ENCODE measurements at regions not wholly inside any gene's neighbourhood (a gene's known extent, or its start where the extent isn't known, plus 50 kb on each side); places are given as distances from the start of the nearest gene placed in this dataset.

GRCh38 chr13:39245688-39246087 lies 207.4 kb downstream of the NHLRC3 start:
- DNase-seq = no peak

DNA sequence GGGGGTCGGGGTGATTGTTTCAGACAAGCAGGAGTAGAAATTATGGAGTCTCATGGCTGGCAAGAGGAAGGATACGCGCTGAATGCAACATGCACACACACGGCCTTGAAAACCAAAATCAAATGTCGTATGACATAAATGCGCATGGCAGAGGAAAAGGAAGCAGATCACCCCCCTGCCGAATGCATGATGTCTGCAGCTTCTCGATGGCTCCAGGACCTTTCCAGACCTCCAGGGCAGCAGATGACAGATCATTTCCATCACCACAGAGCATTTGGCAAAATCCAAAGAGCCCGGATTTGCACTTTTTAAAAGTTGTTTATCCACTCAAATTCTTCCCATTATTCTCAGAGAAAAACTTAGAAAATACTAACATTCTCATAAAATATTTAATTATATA lies 211.7 kb downstream of the NHLRC3 start:
- no peak for DNase-seq

GRCh38 chr13:39250440-39250839 lies 212.2 kb downstream of the NHLRC3 start:
- no peak for DNase-seq

DNA sequence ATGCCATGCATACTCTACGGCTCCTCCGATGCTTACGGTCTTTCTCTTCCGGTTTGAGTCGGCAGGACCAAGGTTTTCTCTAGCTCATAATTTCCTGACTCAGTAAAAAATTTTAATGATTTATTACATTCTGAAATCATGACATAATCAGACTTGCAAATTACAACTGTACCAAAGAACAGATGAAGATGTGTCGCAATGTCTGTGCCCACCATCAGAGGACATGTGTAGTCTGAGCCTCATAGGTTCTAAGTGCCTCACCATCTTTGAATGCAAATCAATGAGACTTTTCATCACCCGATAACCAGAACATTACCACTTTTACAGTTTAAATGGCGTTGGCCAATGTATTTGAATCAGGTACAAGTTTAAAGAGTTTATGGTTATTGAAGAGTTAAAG lies 213.1 kb downstream of the NHLRC3 start:
- no peak for DNase-seq

DNA sequence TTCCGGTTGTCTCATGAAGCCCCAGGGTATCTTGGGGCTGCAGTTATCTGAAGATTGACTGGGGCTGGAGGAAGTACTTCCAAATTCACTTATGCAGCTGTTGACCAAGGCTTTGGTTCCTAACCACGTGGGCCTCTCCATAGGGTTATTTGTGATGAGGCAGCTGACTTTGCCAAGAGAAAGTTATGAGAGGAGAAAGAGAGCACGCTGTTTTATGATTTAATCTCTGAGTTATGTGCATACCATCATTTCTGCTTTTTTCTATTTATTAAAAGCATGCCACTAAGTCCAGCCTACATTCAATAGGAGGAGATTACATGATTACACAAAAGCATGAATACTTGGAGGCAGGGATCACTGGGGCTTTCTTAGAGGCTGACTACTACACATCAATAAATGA lies 215.5 kb downstream of the NHLRC3 start:
- no peak for DNase-seq

GRCh38 chr13:39254601-39255000 lies 216.3 kb downstream of the NHLRC3 start:
- DNase-seq = no peak

- DNase-seq = no peak
These were observed 219.4 kb downstream of the NHLRC3 start for GRCh38 chr13:39257642-39258041.

DNA sequence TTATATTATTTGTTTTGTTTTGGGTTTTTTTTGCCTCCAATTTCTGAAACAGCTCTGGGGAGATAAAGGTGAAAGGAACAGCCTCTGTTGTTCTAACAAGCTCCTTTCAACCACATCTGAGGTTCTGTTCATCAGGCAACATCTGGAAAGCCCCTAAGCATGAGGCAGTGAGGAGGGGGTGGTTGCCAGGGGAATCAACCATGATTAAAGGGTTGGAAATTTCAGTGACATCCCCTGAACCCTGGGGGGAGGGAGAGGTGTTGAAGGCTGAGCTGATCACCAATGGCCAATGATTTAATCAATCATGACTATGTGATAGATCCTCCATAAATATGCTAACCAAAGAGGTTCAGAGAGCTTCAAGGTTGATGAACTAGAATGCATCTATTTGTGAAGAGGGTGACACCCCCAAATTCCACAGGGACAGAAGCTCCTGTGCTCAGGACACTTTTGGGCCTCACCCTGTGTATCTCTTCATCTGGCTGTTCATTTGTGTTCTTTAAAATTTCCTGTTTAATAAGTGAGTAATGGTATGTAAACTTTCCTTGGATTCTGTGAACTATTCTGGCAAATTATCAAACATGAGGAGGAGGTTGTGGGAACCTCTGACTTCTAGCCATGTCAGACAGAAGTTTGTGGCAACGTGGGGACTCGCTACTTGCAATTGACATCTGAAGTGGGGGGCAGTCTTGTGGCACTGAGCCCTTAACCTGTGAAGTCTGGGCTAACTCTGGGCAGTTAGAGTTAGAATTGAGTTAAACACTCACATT lies 221.3 kb downstream of the NHLRC3 start:
- DNase-seq = peak; percentile 16 to 21

DNA sequence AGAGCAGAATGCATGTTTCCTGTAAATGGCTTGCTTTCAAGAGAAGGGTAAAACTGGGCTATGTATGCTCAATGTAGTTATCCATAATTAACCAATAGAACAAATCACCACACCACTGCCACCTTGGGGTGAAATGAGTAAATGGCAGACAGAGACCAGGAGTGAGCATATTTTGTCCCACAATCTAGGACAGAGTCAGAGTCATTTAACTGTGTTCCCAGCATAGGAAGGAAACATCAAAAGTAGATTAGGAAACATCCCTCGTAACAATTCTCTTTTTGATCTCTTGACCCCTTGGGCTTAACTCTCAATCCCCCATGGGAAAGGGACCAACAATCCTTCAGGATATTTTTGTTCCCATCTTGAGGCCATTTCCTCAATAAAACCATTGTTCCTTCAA lies 224.8 kb downstream of the NHLRC3 start:
- peak; percentile 57 to 58 for DNase-seq

DNA sequence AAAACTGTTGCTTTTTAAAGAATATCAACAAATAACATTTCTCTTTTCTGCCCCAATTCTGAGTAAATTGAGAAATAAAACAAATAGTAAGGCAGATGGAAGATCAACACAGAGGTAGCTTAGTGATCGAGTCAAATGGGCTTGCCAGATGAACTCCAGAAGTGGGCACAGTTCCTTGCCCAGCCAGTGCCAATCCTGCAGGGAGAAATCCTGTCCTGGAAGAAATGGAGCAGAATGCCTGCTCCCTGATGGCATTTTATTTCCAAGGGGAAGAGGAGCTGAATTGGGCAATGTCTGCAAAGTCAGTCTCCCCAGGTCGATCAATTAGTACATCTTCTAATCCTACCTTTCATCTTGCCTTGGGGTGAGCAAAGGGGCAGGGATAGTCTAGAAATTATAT lies 225.3 kb downstream of the NHLRC3 start:
- DNase-seq = no peak

- DNase-seq = no peak
These were observed 228.2 kb downstream of the NHLRC3 start for GRCh38 chr13:39266426-39266825.

- DNase-seq = no peak
These were observed 230.1 kb downstream of the NHLRC3 start for GRCh38 chr13:39268398-39268797.

- no peak for DNase-seq
These were observed 230.7 kb downstream of the NHLRC3 start for GRCh38 chr13:39269004-39269403.

- DNase-seq = no peak
These were observed 231.2 kb downstream of the NHLRC3 start for GRCh38 chr13:39269411-39269810.

- no peak for DNase-seq
These were observed 234.7 kb downstream of the NHLRC3 start for GRCh38 chr13:39272994-39273393.

DNA sequence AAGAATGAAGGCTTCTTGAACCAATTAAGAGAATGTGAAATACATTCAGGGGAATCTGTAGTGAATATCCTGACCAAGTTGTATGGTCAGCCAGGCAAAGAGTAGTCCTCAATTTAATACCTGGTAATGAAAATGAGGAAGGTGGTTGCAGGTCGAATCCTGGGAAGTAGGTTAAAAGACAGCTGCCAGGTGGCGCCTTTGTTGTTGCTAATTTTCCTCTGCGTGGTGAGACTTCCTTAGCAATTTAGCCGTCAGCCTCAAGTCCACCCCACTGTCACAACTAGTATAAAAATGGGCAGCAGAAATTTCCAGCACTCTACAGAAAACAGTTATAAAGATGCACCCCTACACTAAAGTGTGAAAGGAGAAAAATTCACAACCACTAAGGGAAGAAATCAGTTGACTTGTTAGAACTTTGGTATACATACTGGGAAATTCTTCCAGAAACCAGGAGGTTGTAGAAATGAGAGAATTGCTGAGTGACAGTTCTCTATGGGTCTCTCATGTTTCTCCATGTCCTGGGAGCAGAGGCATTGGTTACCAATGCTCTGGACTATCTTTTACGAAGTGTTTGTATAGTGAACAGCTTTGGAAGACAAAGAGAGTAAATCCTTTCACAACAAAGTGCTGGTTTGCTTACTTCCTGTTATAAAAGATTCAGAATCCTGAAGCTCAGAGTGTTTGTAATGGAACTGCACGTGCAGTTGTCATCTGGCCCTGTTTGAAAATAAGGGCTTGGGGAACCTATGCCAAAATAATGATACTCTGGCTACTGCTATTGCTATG lies 235.9 kb downstream of the NHLRC3 start:
- no peak for DNase-seq

GRCh38 chr13:39274739-39275325 lies 236.6 kb downstream of the NHLRC3 start:
- DNase-seq = no peak

- DNase-seq = no peak
These were observed 240.8 kb downstream of the NHLRC3 start for GRCh38 chr13:39279077-39279476.

- DNase-seq = no peak
These were observed 243.4 kb downstream of the NHLRC3 start for GRCh38 chr13:39281539-39282150.

GRCh38 chr13:39282400-39282972 lies 244.2 kb downstream of the NHLRC3 start:
- no peak for DNase-seq

- DNase-seq = no peak
These were observed 244.8 kb downstream of the NHLRC3 start for GRCh38 chr13:39283072-39283471.

DNA sequence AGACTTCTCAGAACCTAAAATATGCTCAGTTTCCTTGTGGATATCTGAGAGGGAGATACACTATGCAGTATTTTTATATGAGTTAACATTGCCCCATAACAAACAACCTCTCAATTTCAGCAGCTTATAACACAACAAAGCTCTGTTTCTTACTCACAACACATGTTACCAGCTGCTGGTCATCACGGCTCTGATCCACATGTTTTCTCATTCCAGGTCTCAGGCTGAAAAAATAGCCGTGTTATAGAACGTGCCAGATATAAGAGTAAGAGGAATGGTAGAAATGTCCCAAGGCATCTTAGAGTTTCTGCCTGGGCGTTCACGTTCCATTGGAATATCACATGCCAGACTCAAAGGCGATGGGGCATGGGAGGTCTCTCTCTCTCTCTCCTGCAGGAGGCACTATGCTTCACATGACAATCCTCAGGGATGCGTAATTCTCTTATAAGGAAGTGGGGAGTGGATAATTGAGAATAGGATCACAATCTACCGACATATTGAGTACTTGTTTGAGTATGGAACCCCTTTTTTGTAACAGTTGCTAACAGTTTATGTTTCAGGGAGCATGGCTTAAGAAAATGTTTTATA lies 246.6 kb downstream of the NHLRC3 start:
- no peak for DNase-seq

All from stimulated activated CD4-positive, alpha-beta T cell treated with anti-CD3 and anti-CD28 coated beads, Interleukin-2, amount 100 ng/mL, for 24 hours (primary cell).